ENCODE measurements at regions not wholly inside any gene's neighbourhood (a gene's known extent, or its start where the extent isn't known, plus 50 kb on each side); places are given as distances from the start of the nearest gene placed in this dataset.

DNA sequence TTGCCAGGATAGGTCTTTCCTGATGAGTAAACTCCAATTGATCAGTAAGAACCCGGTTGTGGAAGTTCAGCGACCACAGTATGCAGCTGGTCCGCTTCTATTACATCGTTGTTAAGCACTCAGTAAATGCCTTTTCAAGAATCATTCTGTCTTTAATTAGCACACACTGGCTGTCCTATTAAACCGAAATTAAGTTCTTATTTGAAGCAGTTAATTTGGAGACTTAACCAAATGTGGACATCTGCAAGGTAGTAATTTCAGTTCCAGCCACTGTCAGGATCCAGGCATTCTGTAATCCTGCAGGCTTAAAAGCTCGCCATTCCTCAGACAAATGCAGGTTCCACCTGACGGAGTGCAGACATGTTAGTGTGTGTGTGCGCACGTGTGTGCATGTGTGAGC lies 254.6 kb downstream of the IRX2 start:
- no peak overlapping the region for H3K27ac Mint-ChIP-seq
- no peak for DNase-seq
- no peaks in the 10 kb centered on the region for H3K36me3 Mint-ChIP-seq (ENCODE audit: low read depth)
- H3K27me3 Mint-ChIP-seq (ENCODE audit: low read depth, poor library complexity): peaks cover 9% of the 10 kb centered on the region
- peaks cover 10% of the 10 kb centered on the region for H3K4me1 Mint-ChIP-seq
- TF ChIP-seq, protein P1, sequence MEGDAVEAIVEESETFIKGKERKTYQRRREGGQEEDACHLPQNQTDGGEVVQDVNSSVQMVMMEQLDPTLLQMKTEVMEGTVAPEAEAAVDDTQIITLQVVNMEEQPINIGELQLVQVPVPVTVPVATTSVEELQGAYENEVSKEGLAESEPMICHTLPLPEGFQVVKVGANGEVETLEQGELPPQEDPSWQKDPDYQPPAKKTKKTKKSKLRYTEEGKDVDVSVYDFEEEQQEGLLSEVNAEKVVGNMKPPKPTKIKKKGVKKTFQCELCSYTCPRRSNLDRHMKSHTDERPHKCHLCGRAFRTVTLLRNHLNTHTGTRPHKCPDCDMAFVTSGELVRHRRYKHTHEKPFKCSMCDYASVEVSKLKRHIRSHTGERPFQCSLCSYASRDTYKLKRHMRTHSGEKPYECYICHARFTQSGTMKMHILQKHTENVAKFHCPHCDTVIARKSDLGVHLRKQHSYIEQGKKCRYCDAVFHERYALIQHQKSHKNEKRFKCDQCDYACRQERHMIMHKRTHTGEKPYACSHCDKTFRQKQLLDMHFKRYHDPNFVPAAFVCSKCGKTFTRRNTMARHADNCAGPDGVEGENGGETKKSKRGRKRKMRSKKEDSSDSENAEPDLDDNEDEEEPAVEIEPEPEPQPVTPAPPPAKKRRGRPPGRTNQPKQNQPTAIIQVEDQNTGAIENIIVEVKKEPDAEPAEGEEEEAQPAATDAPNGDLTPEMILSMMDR (IDR thresholded peaks at IDR 0.05): no peak
- H3K4me3 Mint-ChIP-seq: no peak overlapping the region
- H3K9me3 Mint-ChIP-seq: peaks cover 27% of the 10 kb centered on the region

DNA sequence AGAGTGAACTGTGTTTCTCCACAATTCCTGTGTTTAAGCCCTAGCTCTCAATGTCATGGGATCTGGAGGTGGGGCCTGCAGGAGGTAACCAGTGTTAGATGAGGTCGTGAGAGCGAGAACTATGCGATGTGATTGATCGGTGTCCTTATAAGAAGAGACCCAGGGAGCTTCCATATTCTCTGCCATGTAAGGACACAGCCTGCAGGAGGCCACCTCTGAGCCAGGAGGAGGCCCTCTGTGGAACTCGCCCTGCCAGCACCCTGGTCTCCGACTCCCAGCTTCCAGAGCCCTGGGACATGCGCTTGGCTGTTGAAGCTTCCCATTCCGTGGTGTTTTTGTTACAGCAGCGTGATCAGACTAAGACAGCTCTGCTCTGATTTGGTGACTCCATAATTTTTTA lies 255.4 kb downstream of the IRX2 start:
- DNase-seq: no peak
- no peak overlapping the region for H3K27ac Mint-ChIP-seq
- H3K36me3 Mint-ChIP-seq (ENCODE audit: low read depth): no peaks in the 10 kb centered on the region
- peaks cover 26% of the 10 kb centered on the region for H3K9me3 Mint-ChIP-seq
- TF ChIP-seq, protein P1 (IDR thresholded peaks at IDR 0.05): no peak
- peaks cover 10% of the 10 kb centered on the region for H3K4me1 Mint-ChIP-seq
- peaks cover 9% of the 10 kb centered on the region for H3K27me3 Mint-ChIP-seq (ENCODE audit: low read depth, poor library complexity)
- H3K4me3 Mint-ChIP-seq: no peak overlapping the region

DNA sequence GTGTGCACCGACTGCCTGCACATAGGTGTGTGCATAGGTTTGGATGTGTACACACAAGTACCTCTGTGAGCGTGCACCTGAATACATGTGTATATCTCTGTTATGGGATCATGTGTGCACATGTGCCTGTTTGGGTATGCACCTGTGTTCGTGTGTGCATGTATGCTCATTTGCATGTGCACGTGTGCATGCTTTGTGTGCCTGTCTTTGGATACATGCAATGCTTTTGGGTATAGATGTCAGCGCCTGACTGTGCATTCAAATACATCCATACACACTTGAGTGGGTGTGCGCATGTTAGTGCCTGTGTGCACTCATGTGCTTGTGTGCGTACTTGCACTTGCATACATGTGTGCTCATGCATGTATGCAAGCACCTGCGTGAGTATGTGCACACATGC lies 258.1 kb downstream of the IRX2 start:
- TF ChIP-seq, protein P1 (IDR thresholded peaks at IDR 0.05): no peak
- H3K27me3 Mint-ChIP-seq (ENCODE audit: low read depth, poor library complexity): peaks cover 9% of the 10 kb centered on the region
- DNase-seq: no peak
- no peaks in the 10 kb centered on the region for H3K36me3 Mint-ChIP-seq (ENCODE audit: low read depth)
- peaks cover 10% of the 10 kb centered on the region for H3K4me1 Mint-ChIP-seq
- H3K27ac Mint-ChIP-seq: no peak overlapping the region
- peaks cover 14% of the 10 kb centered on the region for H3K9me3 Mint-ChIP-seq
- no peak overlapping the region for H3K4me3 Mint-ChIP-seq

DNA sequence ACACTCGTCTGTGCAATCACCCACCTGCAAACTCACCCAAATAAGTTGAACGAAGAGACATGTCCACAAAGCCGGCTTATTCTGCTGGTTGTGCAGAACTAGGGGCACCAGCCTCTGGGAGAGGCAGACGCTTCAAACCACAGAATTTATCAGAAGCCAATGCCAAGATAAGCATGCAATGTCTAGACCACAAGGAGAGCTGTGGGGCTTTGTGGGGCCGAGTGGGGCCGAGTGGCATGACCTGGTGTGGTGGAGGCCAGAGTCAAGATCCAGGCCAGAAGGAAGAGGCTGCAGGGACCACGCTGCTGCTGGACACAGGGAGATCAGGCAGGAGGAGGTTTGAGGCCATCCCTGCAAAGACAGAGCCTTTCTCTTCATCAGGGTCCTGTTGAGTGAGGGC lies 259.0 kb downstream of the IRX2 start:
- H3K9me3 Mint-ChIP-seq: peaks cover 10% of the 10 kb centered on the region
- TF ChIP-seq, protein P1 (IDR thresholded peaks at IDR 0.05): no peak

DNA sequence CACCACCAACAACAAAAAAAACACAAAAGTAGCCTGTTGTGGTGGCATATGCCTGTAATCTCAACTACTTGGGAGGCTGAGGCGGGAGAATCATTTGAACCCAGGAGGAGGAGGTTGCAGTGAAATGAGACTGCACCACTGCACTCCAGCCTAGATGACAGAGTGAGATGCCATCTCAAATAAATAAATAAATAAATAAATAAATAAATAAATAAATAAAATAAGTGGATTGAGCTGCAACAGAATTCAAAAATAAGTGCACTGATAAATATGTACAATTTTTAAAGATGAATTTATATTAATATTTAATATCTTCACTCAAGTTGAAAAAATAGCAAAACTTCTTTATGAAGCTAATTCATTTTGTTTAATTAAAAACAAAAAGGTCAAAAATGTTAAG lies 259.6 kb downstream of the IRX2 start:
- Mint-ChIP-seq H3K36me3 (ENCODE audit: low read depth) (no peaks in the 10 kb centered on the region), H3K27ac (no peak overlapping the region), H3K9me3 (peaks cover 13% of the 10 kb centered on the region), H3K4me3 (no peak overlapping the region), H3K4me1 (no peaks in the 10 kb centered on the region), H3K27me3 (ENCODE audit: low read depth, poor library complexity) (peaks cover 16% of the 10 kb centered on the region)
- DNase-seq: no peak
- TF ChIP-seq, protein P1 (IDR thresholded peaks at IDR 0.05): no peak

More for the DNA sequence above, 259.0 kb downstream of the IRX2 start:
- peaks cover 2% of the 10 kb centered on the region for H3K4me1 Mint-ChIP-seq
- peaks cover 10% of the 10 kb centered on the region for H3K27me3 Mint-ChIP-seq (ENCODE audit: low read depth, poor library complexity)
- no peak for DNase-seq
- H3K36me3 Mint-ChIP-seq (ENCODE audit: low read depth): no peaks in the 10 kb centered on the region
- H3K27ac Mint-ChIP-seq: no peak overlapping the region
- no peak overlapping the region for H3K4me3 Mint-ChIP-seq

DNA sequence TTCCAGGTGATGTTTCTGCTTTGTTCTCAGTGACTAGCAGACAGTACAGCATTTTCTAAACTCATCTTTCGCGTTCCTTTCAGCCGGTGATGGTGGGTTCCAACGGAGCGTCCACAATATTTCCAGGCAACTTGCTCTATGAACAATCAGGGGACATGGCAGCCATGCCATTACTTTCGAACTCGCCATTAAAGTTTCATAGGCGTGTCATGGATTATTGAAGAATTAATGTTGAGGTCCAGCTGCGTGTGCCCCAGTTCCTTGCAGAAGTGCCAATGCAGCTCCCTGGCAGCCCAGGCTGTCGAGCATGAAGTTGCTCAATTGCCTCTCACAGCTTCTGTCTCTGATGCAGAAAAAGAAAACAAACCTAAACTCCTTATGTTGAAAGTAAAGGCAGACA lies 262.2 kb downstream of the IRX2 start:
- no peaks in the 10 kb centered on the region for H3K36me3 Mint-ChIP-seq (ENCODE audit: low read depth)
- TF ChIP-seq, protein P1 (IDR thresholded peaks at IDR 0.05): no peak
- peaks cover 31% of the 10 kb centered on the region for H3K9me3 Mint-ChIP-seq
- H3K4me3 Mint-ChIP-seq: no peak overlapping the region
- no peaks in the 10 kb centered on the region for H3K4me1 Mint-ChIP-seq
- H3K27ac Mint-ChIP-seq: no peak overlapping the region
- DNase-seq: no peak
- H3K27me3 Mint-ChIP-seq (ENCODE audit: low read depth, poor library complexity): peaks cover 17% of the 10 kb centered on the region
